ENCODE measurements at regions not wholly inside any gene's neighbourhood (a gene's known extent, or its start where the extent isn't known, plus 50 kb on each side); places are given as distances from the start of the nearest gene placed in this dataset.

DNA sequence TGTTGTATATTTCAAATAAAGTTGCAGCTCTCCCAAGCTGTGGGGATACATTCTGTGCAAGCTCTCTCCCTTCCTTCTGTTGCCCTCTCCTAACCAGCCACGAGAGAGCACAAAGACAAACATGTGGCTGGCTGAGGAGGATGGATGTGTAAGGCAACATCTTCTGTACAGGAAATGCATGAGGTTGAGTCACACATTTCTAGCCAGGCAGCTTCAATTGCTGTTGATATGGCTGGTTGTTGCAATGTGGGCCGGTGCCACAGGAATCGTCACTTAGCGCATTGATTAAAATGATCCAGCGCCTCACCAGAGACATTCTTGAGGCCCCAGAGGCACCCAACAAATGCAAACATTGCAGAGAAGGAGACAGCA lies 207.1 kb downstream of the ICE1 start:
- no peaks in the 10 kb centered on the region for H3K27me3 ChIP-seq
- no peaks in the 10 kb centered on the region for H3K4me1 ChIP-seq
- H3K27ac ChIP-seq = no peak overlapping the region
- TF ChIP-seq, protein P1, sequence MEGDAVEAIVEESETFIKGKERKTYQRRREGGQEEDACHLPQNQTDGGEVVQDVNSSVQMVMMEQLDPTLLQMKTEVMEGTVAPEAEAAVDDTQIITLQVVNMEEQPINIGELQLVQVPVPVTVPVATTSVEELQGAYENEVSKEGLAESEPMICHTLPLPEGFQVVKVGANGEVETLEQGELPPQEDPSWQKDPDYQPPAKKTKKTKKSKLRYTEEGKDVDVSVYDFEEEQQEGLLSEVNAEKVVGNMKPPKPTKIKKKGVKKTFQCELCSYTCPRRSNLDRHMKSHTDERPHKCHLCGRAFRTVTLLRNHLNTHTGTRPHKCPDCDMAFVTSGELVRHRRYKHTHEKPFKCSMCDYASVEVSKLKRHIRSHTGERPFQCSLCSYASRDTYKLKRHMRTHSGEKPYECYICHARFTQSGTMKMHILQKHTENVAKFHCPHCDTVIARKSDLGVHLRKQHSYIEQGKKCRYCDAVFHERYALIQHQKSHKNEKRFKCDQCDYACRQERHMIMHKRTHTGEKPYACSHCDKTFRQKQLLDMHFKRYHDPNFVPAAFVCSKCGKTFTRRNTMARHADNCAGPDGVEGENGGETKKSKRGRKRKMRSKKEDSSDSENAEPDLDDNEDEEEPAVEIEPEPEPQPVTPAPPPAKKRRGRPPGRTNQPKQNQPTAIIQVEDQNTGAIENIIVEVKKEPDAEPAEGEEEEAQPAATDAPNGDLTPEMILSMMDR (IDR thresholded peaks at IDR 0.05) = no peak
- H3K36me3 ChIP-seq = no peaks in the 10 kb centered on the region
- H3K4me3 ChIP-seq = no peak overlapping the region
- no peak for DNase-seq (ENCODE audit: low spot score)
- peaks cover 0 to 6% of the 10 kb centered on the region in 2 donors for H3K9me3 ChIP-seq

DNA sequence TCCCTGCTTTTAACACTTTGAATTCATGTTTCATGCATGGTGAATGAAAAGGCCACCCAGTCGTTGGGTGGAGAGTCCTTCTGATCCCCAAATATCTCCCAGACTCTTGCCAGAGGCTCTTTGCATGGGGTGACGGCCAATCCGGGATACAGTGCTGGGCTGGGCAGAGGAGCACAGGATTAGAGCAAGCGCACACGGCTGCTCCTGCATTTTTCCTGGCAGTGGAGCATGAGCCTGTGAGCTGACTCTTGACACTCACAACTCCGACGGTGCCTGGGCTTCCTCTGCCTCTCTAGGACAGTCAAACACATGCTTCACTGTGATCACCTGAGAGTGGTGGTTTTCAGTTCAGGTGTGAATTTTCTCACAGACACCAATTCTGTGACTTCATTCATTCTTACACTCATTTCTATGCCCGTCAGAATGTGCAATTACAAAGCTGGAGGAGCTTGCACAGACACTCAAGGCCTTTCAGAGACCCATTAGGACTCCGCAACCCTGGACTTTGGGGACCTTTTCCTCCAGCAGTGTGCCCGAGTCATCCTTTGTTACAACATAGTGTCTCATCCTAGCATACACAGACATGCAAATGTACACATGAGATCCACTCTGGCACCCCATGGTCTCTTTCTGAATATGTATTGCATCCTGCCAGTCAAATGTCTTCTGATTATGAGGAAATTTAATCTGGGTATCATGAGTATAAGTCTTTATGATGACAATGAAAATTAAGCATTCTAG lies 206.6 kb downstream of the ICE1 start:
- no peak for DNase-seq (ENCODE audit: low spot score)
- H3K27ac ChIP-seq = no peak overlapping the region
- TF ChIP-seq, protein P1 (IDR thresholded peaks at IDR 0.05) = no peak
- H3K36me3 ChIP-seq = no peaks in the 10 kb centered on the region
- no peaks in the 10 kb centered on the region for H3K4me1 ChIP-seq
- no peak overlapping the region for H3K4me3 ChIP-seq
- peaks cover 0 to 6% of the 10 kb centered on the region in 2 donors for H3K9me3 ChIP-seq
- no peaks in the 10 kb centered on the region for H3K27me3 ChIP-seq

DNA sequence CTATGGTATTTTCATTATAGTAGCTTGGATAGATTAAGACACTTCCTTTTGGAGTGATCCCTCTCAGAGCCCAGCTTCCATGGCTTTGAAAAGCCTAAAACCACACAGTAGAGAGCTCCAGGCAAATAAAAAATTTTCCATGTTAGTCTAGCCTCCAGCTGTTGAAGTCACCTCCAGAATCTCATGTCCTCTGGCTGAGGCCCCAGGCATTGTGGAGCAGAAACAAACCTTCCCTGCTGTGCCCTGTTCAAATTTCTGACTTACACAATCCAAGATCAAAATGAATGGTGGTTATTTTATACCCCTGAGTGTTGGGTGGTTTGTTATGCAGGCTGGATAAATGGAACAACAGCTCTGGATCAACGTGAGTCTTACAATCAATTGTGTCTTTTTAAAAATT lies 203.9 kb downstream of the ICE1 start:
- Histone ChIP-seq H3K36me3 (no peaks in the 10 kb centered on the region), H3K27me3 (no peaks in the 10 kb centered on the region), H3K4me1 (no peaks in the 10 kb centered on the region), H3K4me3 (no peak overlapping the region), H3K9me3 (peaks cover 0 to 15% of the 10 kb centered on the region in 2 donors), H3K27ac (no peak overlapping the region)
- TF ChIP-seq, protein P1 (IDR thresholded peaks at IDR 0.05) = no peak
- DNase-seq (ENCODE audit: low spot score) = no peak

DNA sequence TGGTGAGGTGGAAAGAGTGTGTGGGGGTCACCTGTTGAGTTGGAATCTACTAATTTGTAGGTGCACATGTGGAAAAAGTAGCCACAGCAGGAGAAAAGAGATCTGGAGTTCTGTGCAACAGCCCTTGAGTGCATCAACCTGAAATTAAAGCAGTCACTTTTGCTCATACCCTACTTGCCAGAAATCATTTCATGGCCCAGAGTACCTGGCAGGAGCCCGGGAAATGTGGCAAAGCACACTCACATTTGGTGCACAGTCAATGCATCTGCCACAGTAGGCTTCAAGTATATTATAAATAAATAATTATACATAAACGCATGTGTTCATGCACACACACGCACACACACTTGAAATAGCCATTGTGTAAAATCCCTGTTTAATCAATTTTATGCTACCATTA lies 203.0 kb downstream of the ICE1 start:
- DNase-seq (ENCODE audit: low spot score) = no peak
- no peak overlapping the region for H3K4me3 ChIP-seq
- H3K9me3 ChIP-seq = peaks cover 0 to 15% of the 10 kb centered on the region in 2 donors
- H3K27me3 ChIP-seq = no peaks in the 10 kb centered on the region
- TF ChIP-seq, protein P1 (IDR thresholded peaks at IDR 0.05) = no peak
- H3K27ac ChIP-seq = no peak overlapping the region
- no peaks in the 10 kb centered on the region for H3K36me3 ChIP-seq
- H3K4me1 ChIP-seq = no peaks in the 10 kb centered on the region

DNA sequence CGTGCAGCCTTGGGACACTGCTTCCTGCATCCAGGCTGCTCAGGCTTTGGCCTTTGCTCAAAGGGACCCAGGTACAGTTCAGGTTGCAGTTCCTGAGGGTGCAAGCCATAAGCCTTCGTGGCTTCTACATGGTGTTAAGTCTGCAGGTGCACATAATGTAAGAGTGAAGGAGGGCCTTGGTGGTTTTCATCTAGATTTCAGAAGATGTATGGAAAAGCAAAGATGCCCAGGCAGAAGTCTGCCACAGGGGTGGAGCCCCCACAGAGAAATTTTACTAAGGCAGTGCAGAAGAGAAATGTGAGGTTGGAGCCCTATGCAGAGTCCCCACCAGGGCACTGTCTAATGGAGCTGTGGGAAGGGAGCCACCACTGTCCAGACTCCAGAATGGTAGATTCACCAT lies 200.9 kb downstream of the ICE1 start:
- no peak for DNase-seq (ENCODE audit: low spot score)
- Histone ChIP-seq H3K27me3 (no peaks in the 10 kb centered on the region), H3K4me3 (no peak overlapping the region), H3K9me3 (peaks cover 0 to 15% of the 10 kb centered on the region in 2 donors), H3K4me1 (no peaks in the 10 kb centered on the region), H3K27ac (no peak overlapping the region), H3K36me3 (no peaks in the 10 kb centered on the region)
- TF ChIP-seq, protein P1 (IDR thresholded peaks at IDR 0.05) = no peak

DNA sequence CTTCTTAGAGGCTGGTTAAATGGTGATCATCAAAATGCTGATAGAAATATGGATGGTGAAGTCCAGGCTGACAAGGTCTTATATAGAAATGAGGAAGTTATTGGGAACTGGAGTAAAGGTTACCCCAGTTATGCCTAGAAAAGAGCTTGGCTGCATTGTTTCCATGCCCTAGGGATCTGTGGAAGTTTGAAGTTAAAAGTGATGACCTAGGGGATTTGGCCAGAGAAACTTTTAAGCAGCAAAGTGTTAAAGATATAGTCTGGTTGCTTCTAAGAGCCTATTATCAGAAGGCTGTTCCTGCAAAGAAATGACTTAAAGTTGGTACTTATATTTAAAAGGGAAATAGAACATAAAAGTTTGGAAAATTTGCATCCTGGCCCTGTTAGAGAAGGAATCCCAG lies 200.3 kb downstream of the ICE1 start:
- Histone ChIP-seq H3K27ac (no peak overlapping the region), H3K4me3 (no peak overlapping the region), H3K36me3 (no peaks in the 10 kb centered on the region), H3K9me3 (peaks cover 0 to 15% of the 10 kb centered on the region in 2 donors), H3K4me1 (no peaks in the 10 kb centered on the region), H3K27me3 (no peaks in the 10 kb centered on the region)
- no peak for DNase-seq (ENCODE audit: low spot score)
- TF ChIP-seq, protein P1 (IDR thresholded peaks at IDR 0.05) = no peak

Measured in right atrium auricular region (tissue), 2 donors.